Loucy (cell line): ENCODE measurements at regions not wholly inside any gene's neighbourhood (a gene's known extent, or its start where the extent isn't known, plus 50 kb on each side); places are given as distances from the start of the nearest gene placed in this dataset.

Experiments
- H2AFZ ChIP-seq: fragments of 200-600 bp; sonication (generic); 2 replicates; pipeline ENCODE4 v1.6.0; 2016; ENCODE audit warnings: antibody characterized with exemption, mild to moderate bottlenecking, low read length, moderate library complexity
- H3F3A ChIP-seq: fragments of 200-600 bp; 2 replicates; pipeline ENCODE4 v1.6.0; 2016; ENCODE audit warnings: antibody characterized with exemption, low read depth, mild to moderate bottlenecking
- H3K27me3 ChIP-seq: fragments of 200-600 bp; sonication (generic); 2 replicates; pipeline ENCODE4 v1.6.1; 2014; ENCODE audit warnings: low read length, mild to moderate bottlenecking; ENCODE audit not compliant: insufficient read depth, poor library complexity, severe bottlenecking
- H3K36me3 ChIP-seq: fragments of 200-600 bp; sonication (generic); 2 replicates; pipeline ENCODE4 v1.6.1; 2016; ENCODE audit warnings: low read length; ENCODE audit not compliant: insufficient read depth
- H3K4me1 ChIP-seq: fragments of 200-600 bp; sonication (generic); 2 replicates; pipeline ENCODE4 v1.5.1; 2014; ENCODE audit warnings: low read length, mild to moderate bottlenecking; ENCODE audit not compliant: insufficient read depth, poor library complexity, severe bottlenecking
- H3K4me2 ChIP-seq: fragments of 200-600 bp; sonication (generic); 2 replicates; pipeline ENCODE4 v1.6.0; 2014; ENCODE audit warnings: antibody characterized with exemption, low read length, low read depth, mild to moderate bottlenecking; ENCODE audit not compliant: poor library complexity, severe bottlenecking
- H3K4me3 ChIP-seq: fragments of 200-600 bp; sonication (generic); 2 replicates; pipeline ENCODE4 v1.5.1; 2014; ENCODE audit warnings: low read length, mild to moderate bottlenecking, mixed read lengths; ENCODE audit not compliant: poor library complexity, severe bottlenecking
- H3K79me2 ChIP-seq: fragments of 200-600 bp; sonication (generic); 2 replicates; pipeline ENCODE4 v1.6.1; 2014; ENCODE audit warnings: low read length; ENCODE audit not compliant: insufficient read depth
- H3K9ac ChIP-seq: fragments of 200-600 bp; sonication (generic); 2 replicates; pipeline ENCODE4 v1.6.0; 2014; ENCODE audit warnings: mild to moderate bottlenecking, low read depth, low read length, moderate library complexity; ENCODE audit not compliant: poor library complexity, severe bottlenecking
- H3K9me2 ChIP-seq: fragments of 200-600 bp; sonication (generic); replicated peaks from 2 replicates; pipeline ENCODE4 v1.6.1; 2016; ENCODE audit warnings: low read depth, low read length, mixed read lengths
- H3K9me3 ChIP-seq: fragments of 200-600 bp; sonication (generic); 2 replicates; pipeline ENCODE4 v1.6.1; 2014; ENCODE audit warnings: mild to moderate bottlenecking, antibody characterized with exemption, low read length, low read depth; ENCODE audit not compliant: insufficient read depth
- H4K20me1 ChIP-seq: fragments of 200-600 bp; sonication (generic); 2 replicates; pipeline ENCODE4 v1.6.0; 2014; ENCODE audit warnings: antibody characterized with exemption, low read length, mild to moderate bottlenecking; ENCODE audit not compliant: insufficient read depth, poor library complexity, severe bottlenecking
- EZH2phosphoT487 ChIP-seq: fragments of 200-600 bp; IDR thresholded peaks from 2 replicates; pipeline ENCODE4 v1.6.1; 2018; ENCODE audit warnings: antibody characterized with exemption, mild to moderate bottlenecking, moderate library complexity, borderline replicate concordance
- TF ChIP-seq, protein P1 (sequence below): fragments of 200-600 bp; sonication (generic); conservative IDR thresholded peaks from 2 replicates; pipeline ENCODE4 v1.5.1; 2014; ENCODE audit warnings: mild to moderate bottlenecking, antibody characterized with exemption, low read length

DNA sequence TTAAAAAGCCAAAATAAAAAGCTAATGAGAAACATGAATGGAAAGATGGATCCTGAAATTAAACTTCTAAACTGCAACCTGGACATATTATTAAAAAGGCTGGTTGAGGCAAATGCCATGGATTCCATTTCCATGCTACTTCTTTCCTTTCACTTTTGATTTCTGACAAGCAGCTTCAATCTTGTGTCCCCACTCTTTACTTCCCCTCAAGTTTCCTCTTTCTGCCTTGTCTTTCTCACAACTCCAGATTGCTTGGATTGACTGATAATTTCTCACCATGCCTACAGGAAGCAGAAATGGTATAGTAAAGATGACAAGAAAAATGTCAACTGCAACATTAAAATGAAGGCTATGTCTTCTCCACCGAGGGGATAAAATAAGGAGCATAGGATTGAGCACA is 1136.7 kb downstream of the TUSC7 start:
- Histone ChIP-seq H3K9me2 (no peaks in the 10 kb centered on the region), H3K27me3 (no peaks in the 10 kb centered on the region), H3K4me3 (no peak overlapping the region), H3K36me3 (no peaks in the 10 kb centered on the region), H3K9ac (no peak overlapping the region), H3K4me1 (no peaks in the 10 kb centered on the region), H3K79me2 (no peaks in the 10 kb centered on the region), H3K9me3 (no peaks in the 10 kb centered on the region; the same call in 1 of the 2 replicates), H3F3A (no peaks in the 10 kb centered on the region), H2AFZ (no peak overlapping the region), H3K4me2 (no peak overlapping the region), H4K20me1 (no peaks in the 10 kb centered on the region)
- TF ChIP-seq EZH2phosphoT487 = no peak
- TF ChIP-seq, protein P1, sequence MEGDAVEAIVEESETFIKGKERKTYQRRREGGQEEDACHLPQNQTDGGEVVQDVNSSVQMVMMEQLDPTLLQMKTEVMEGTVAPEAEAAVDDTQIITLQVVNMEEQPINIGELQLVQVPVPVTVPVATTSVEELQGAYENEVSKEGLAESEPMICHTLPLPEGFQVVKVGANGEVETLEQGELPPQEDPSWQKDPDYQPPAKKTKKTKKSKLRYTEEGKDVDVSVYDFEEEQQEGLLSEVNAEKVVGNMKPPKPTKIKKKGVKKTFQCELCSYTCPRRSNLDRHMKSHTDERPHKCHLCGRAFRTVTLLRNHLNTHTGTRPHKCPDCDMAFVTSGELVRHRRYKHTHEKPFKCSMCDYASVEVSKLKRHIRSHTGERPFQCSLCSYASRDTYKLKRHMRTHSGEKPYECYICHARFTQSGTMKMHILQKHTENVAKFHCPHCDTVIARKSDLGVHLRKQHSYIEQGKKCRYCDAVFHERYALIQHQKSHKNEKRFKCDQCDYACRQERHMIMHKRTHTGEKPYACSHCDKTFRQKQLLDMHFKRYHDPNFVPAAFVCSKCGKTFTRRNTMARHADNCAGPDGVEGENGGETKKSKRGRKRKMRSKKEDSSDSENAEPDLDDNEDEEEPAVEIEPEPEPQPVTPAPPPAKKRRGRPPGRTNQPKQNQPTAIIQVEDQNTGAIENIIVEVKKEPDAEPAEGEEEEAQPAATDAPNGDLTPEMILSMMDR = no peak

DNA sequence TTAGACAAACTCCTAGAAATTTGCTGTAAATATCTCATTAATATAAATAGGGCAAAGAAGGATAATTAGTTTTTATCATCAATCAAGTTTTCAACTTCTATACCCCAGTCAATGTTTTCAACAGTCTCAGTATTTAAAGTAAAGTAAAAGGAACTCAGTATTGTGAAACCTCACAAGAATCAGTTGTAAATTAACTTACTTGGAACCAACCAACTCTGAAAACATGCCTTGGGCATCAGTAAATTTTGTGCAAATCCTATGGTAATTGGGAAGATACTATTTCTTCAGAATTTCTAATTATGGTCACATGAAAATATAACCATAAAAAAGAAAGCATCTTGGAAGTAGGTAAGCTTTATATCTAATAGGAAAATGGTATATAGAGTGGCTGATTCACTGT is 1139.0 kb downstream of the TUSC7 start:
- H3K4me2 ChIP-seq = no peak overlapping the region
- no peak overlapping the region for H3K4me3 ChIP-seq
- no peak for TF ChIP-seq EZH2phosphoT487
- TF ChIP-seq, protein P1 = no peak
- H3F3A ChIP-seq = no peaks in the 10 kb centered on the region
- H3K27me3 ChIP-seq = no peaks in the 10 kb centered on the region
- no peaks in the 10 kb centered on the region for H3K79me2 ChIP-seq
- no peaks in the 10 kb centered on the region; the same call in 1 of the 2 replicates for H3K9me3 ChIP-seq
- no peak overlapping the region for H3K9ac ChIP-seq
- no peak overlapping the region for H2AFZ ChIP-seq
- no peaks in the 10 kb centered on the region for H3K4me1 ChIP-seq
- H3K9me2 ChIP-seq = no peaks in the 10 kb centered on the region
- H3K36me3 ChIP-seq = no peaks in the 10 kb centered on the region
- H4K20me1 ChIP-seq = no peaks in the 10 kb centered on the region

DNA sequence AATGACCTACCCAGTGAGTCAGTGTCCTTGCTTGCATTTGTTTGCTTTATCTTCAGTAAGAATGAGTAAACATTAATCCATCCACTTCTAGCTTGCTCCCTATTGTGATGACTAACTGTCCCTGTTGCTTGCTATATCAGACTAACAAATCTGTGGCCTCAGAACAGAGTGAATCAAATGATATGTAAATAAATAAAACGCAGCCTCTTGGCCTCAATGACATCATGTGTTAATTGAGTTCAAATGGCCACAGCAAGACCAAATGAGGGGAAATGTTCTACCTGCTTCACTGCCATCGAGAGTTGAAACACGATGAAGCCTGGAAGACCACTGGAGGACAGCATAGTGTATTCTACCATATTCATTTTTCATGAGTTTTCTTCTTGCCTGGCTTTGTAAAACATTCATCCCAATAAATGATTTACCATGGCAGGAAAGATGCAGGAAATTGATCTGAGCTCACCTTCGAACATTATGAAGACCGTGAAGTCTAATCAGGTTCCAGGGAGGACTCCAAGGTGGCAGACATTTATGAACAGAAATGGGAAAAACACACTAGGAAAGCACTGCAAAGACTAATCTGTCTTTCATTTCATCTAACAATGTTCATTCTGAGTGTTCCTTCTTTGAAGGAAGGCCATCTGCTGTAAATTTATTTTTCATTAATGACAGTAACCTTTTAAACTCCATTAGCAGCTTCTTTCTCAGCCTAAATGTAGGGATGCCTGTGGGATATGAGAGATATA is 1144.5 kb downstream of the TUSC7 start:
- Histone ChIP-seq H3F3A (no peaks in the 10 kb centered on the region), H3K9ac (no peak overlapping the region), H3K36me3 (no peaks in the 10 kb centered on the region), H3K79me2 (no peaks in the 10 kb centered on the region), H2AFZ (no peak overlapping the region), H3K4me2 (no peak overlapping the region), H3K4me3 (no peak overlapping the region), H3K9me3 (no peaks in the 10 kb centered on the region), H3K4me1 (no peaks in the 10 kb centered on the region), H3K27me3 (no peaks in the 10 kb centered on the region), H3K9me2 (no peaks in the 10 kb centered on the region), H4K20me1 (no peaks in the 10 kb centered on the region)
- TF ChIP-seq, protein P1 = no peak
- no peak for TF ChIP-seq EZH2phosphoT487
